B cell (primary cell): ENCODE measurements at regions not wholly inside any gene's neighbourhood (a gene's known extent, or its start where the extent isn't known, plus 50 kb on each side); places are given as distances from the start of the nearest gene placed in this dataset.

Experiments used
- ATAC-seq: fragments of 200-7000 bp; cut with Tn5 transposase; one replicate; pipeline ENCODE4 v1.10.0; 2021; ENCODE audit warnings: low read depth, mild to moderate bottlenecking, moderate number of reproducible peaks, moderate library complexity
- CTCF ChIA-PET: fragments of 350-600 bp; sonication (Branson Sonifier 250); formaldehyde crosslinking; loops from one replicate; lab custom pipeline; 2021; ENCODE audit warnings: antibody characterized with exemption, inconsistent platforms; lab: Charles Lee
- POLR2A ChIA-PET: fragments of 350-600 bp; sonication (Branson Sonifier 250); formaldehyde crosslinking; loops from one replicate; lab custom pipeline; 2021; ENCODE audit warnings: antibody characterized with exemption; lab: Charles Lee
- DNase-seq: peaks from one replicate; pipeline ENCODE4 v3.0.0; 2013
- H2AFZ ChIP-seq: 2 replicates; pipeline ENCODE4 v1.6.1; 2012; ENCODE audit warnings: mild to moderate bottlenecking, low read depth, low read length; ENCODE audit not compliant: insufficient read depth, poor library complexity, severe bottlenecking
- H3K27ac ChIP-seq, 2 donors: 1 replicate in 1 of 2; 2 replicates in 1 of 2; pipeline ENCODE4 v1.5.1; 2012 to 2013; ENCODE audit warnings: low read length in 2 of 2, mild to moderate bottlenecking in 2 of 2, moderate library complexity in 1 of 2
- H3K27me3 ChIP-seq, 4 experiments: fragments of 200-600 bp in 1 of 4; sonication (generic) in 1 of 4; replicated peaks in 1 of 4; 1 replicate in 2 of 4; 2 replicates in 2 of 4; pipeline versions ENCODE4 v1.6.1 to v1.7.0; 2013 to 2016; ENCODE audit warnings: low read length in 3 of 4, mild to moderate bottlenecking in 2 of 4, mixed read lengths in 1 of 4, moderate library complexity in 1 of 4; ENCODE audit not compliant: insufficient read depth in 4 of 4, control insufficient read depth in 3 of 4; ENCODE audit errors: control extremely low read depth in 1 of 4
- H3K36me3 ChIP-seq, 2 experiments: replicated peaks in 1 of 2; 1 replicate in 1 of 2; 2 replicates in 1 of 2; pipeline versions ENCODE4 v1.6.1 to v1.7.1; 2013; ENCODE audit warnings: low read length in 1 of 2; ENCODE audit not compliant: insufficient read depth in 2 of 2, control insufficient read depth in 1 of 2; ENCODE audit errors: control extremely low read depth in 1 of 2, extremely low read depth in 1 of 2
- H3K4me1 ChIP-seq, 2 donors: fragments of 200-600 bp in 1 of 2; sonication (generic) in 1 of 2; 1 replicate in 1 of 2; 2 replicates in 1 of 2; pipeline versions ENCODE4 v1.5.1 to v1.6.1; 2013 to 2017; ENCODE audit warnings: low read length in 2 of 2; ENCODE audit not compliant: control insufficient read depth in 2 of 2, insufficient read depth in 2 of 2
- H3K4me2 ChIP-seq: replicated peaks from 2 replicates; pipeline ENCODE3; 2012; ENCODE audit warnings: mild to moderate bottlenecking, low read depth, low read length; ENCODE audit not compliant: poor library complexity, severe bottlenecking
- H3K4me3 ChIP-seq, 5 experiments: fragments of 200-600 bp in 1 of 5; sonication (generic) in 1 of 5; 1 replicate in 3 of 5; 2 replicates in 2 of 5; pipeline versions ENCODE4 v1.5.1 to v1.7.0; 2011 to 2016; ENCODE audit warnings: low read length in 4 of 5, mild to moderate bottlenecking in 4 of 5, low read depth in 2 of 5, control low read depth in 1 of 5, moderate library complexity in 1 of 5; ENCODE audit not compliant: insufficient read depth in 1 of 5; ENCODE audit errors: control extremely low read depth in 1 of 5, extremely low read depth in 1 of 5
- H3K79me2 ChIP-seq: fragments of 200-600 bp; sonication (generic); one replicate; pipeline ENCODE4 v1.6.0; 2016; ENCODE audit warnings: low read length; ENCODE audit not compliant: control insufficient read depth, insufficient read depth
- H3K9ac ChIP-seq: fragments of 200-600 bp; sonication (generic); 2 replicates; pipeline ENCODE4 v1.6.1; 2017; ENCODE audit warnings: mild to moderate bottlenecking, low read length, moderate library complexity
- H3K9me3 ChIP-seq, 3 donors: one replicate each; pipeline versions ENCODE4 v1.6.1 to v1.7.1; 2013; ENCODE audit warnings: low read length in 2 of 3; ENCODE audit not compliant: control insufficient read depth in 2 of 3, insufficient read depth in 1 of 3; ENCODE audit errors: control extremely low read depth in 1 of 3
- H4K20me1 ChIP-seq: 2 replicates; pipeline ENCODE4 v1.6.0; 2012; ENCODE audit warnings: mild to moderate bottlenecking, low read length; ENCODE audit not compliant: insufficient read depth, control insufficient read depth, poor library complexity, severe bottlenecking
- H3K27ac Mint-ChIP-seq: one replicate; pipeline ENCODE4 v1.8.0; 2021; ENCODE audit warnings: mixed read lengths
- H3K27me3 Mint-ChIP-seq: one replicate; pipeline ENCODE4 v1.8.0; 2021; ENCODE audit warnings: mixed read lengths
- H3K4me1 Mint-ChIP-seq: one replicate; pipeline ENCODE4 v1.8.0; 2021; ENCODE audit warnings: mixed read lengths
- H3K4me3 Mint-ChIP-seq: one replicate; pipeline ENCODE4 v1.8.0; 2021; ENCODE audit warnings: mixed read lengths
- H3K9me3 Mint-ChIP-seq: one replicate; pipeline ENCODE4 v1.8.0; 2022; ENCODE audit warnings: mixed read lengths; ENCODE audit not compliant: insufficient read depth
- CTCF ChIP-seq: fragments of 200-600 bp; IDR thresholded peaks from one replicate; pipeline ENCODE4 v1.8.0; 2022; ENCODE audit warnings: antibody characterized with exemption, mild to moderate bottlenecking
- EZH2 ChIP-seq: IDR thresholded peaks from 2 replicates; pipeline ENCODE4 v1.6.1; 2012; ENCODE audit warnings: borderline replicate concordance, low read depth, mild to moderate bottlenecking, moderate library complexity, low read length; ENCODE audit not compliant: insufficient read depth, poor library complexity, severe bottlenecking
- WGBS: methylation state at CpG from one replicate; pipeline ENCODE4 v1.1.5; 2013; ENCODE audit warnings: missing lambda C conversion rate; ENCODE audit not compliant: insufficient coverage; 5-methylcytosine and 5-hydroxymethylcytosine counted together
- intact Hi-C: fragments of 100-400 bp; cut with micrococcal nuclease; formaldehyde crosslinking; loops from one replicate; pipeline ENCODE4 v1.10.0; 2022

GRCh38 chr19:28988066-28988465 lies 224.9 kb downstream of the UQCRFS1 start:
- POLR2A ChIA-PET, result no interaction called here
- Histone ChIP-seq H3K9me3 (peaks cover 0 to 51% (median 4%) of the 10 kb centered on the region in 3 donors), H3K4me2 (no peak overlapping the region), H3K4me1 (no peaks in the 10 kb centered on the region), H3K27me3 (peaks cover 0 to 4% (median 0%) of the 10 kb centered on the region in 4 experiments), H3K36me3 (no peaks in the 10 kb centered on the region), H4K20me1 (no peaks in the 10 kb centered on the region), H3K27ac (no peak overlapping the region), H2AFZ (no peak overlapping the region), H3K4me3 (no peak overlapping the region), H3K9ac (no peak overlapping the region), H3K79me2 (no peaks in the 10 kb centered on the region)
- CTCF ChIA-PET, result no interaction called here
- intact Hi-C loops, result no loop called here
- DNase-seq (no peak), ATAC-seq (no peak)
- no peak overlapping the region for H3K27ac Mint-ChIP-seq
- no peaks in the 10 kb centered on the region for H3K4me1 Mint-ChIP-seq
- WGBS, result 80% methylated on average over 1 of the region's 1 CpG
- H3K27me3 Mint-ChIP-seq, result no peaks in the 10 kb centered on the region
- H3K4me3 Mint-ChIP-seq, result no peak overlapping the region
- H3K9me3 Mint-ChIP-seq, result peaks cover 8% of the 10 kb centered on the region
- TF ChIP-seq EZH2, result no peak
- TF ChIP-seq CTCF, result no peak

GRCh38 chr19:28987177-28987576 lies 225.8 kb downstream of the UQCRFS1 start:
- no peak for TF ChIP-seq EZH2
- no peak for TF ChIP-seq CTCF

More at GRCh38 chr19:28987177-28987576, 225.8 kb downstream of the UQCRFS1 start:
- DNase-seq (no peak), ATAC-seq (no peak)
- no peak overlapping the region for H3K4me3 ChIP-seq
- CTCF ChIA-PET, result no interaction called here
- Mint-ChIP-seq H3K27me3 (no peaks in the 10 kb centered on the region), H3K27ac (no peak overlapping the region), H3K9me3 (peaks cover 3% of the 10 kb centered on the region), H3K4me1 (no peaks in the 10 kb centered on the region), H3K4me3 (no peak overlapping the region)
- WGBS, result 74% methylated on average over 5 of the region's 6 CpGs
- intact Hi-C loops, result no loop called here
- POLR2A ChIA-PET, result no interaction called here
- no peaks in the 10 kb centered on the region for H3K79me2 ChIP-seq
- H3K4me1 ChIP-seq, result no peaks in the 10 kb centered on the region
- no peak overlapping the region for H3K27ac ChIP-seq
- H3K9me3 ChIP-seq, result peaks cover 0 to 47% (median 0%) of the 10 kb centered on the region in 3 donors
- H3K9ac ChIP-seq, result no peak overlapping the region
- H2AFZ ChIP-seq, result no peak overlapping the region
- no peak overlapping the region for H3K4me2 ChIP-seq
- peaks cover 0 to 4% (median 0%) of the 10 kb centered on the region in 4 experiments for H3K27me3 ChIP-seq
- H4K20me1 ChIP-seq, result no peaks in the 10 kb centered on the region
- H3K36me3 ChIP-seq, result no peaks in the 10 kb centered on the region
